Transverse colon (tissue), 4 donors: ENCODE measurements at regions not wholly inside any gene's neighbourhood (a gene's known extent, or its start where the extent isn't known, plus 50 kb on each side); places are given as distances from the start of the nearest gene placed in this dataset.
A peak's percentile ranks its signal among the peaks of the same experiment; 100 is the strongest.

Source experiments
- DNase-seq: peaks from one replicate; pipeline ENCODE4 v3.0.0-alpha.2; 2019
- H3K27ac ChIP-seq, 4 donors: fragments of 200-600 bp; sonication (generic); 2 replicates each; pipeline ENCODE4 v1.5.1; 2016 to 2018; ENCODE audit warnings: inconsistent platforms in 4 of 4
- H3K27me3 ChIP-seq: fragments of 200-600 bp; sonication (generic); 2 replicates; pipeline ENCODE4 v1.5.1; 2017; ENCODE audit warnings: inconsistent platforms
- H3K36me3 ChIP-seq, 4 donors: fragments of 200-600 bp; sonication (generic); 2 replicates each; pipeline ENCODE4 v1.5.1; 2017 to 2019; ENCODE audit warnings: inconsistent platforms in 4 of 4
- H3K4me1 ChIP-seq, 4 donors: fragments of 200-600 bp; sonication (generic); 2 replicates each; pipeline ENCODE4 v1.5.1; 2017 to 2020; ENCODE audit warnings: inconsistent platforms in 4 of 4
- H3K4me3 ChIP-seq, 4 donors: fragments of 200-600 bp; sonication (generic); 1 replicate in 1 of 4; 2 replicates in 3 of 4; pipeline versions ENCODE4 v1.5.1 to v1.6.1; 2017 to 2019; ENCODE audit warnings: inconsistent platforms in 4 of 4
- H3K9me3 ChIP-seq, 2 donors: fragments of 200-600 bp; sonication (generic); 2 replicates each; pipeline ENCODE4 v1.5.1; 2017 to 2019; ENCODE audit warnings: inconsistent platforms in 2 of 2
- EP300 ChIP-seq: sonication (generic); formaldehyde crosslinking; IDR thresholded peaks from one replicate; pipeline ENCODE4 v1.6.1; 2017; ENCODE audit warnings: antibody characterized with exemption, low read depth
- POLR2A ChIP-seq: fragments of 450-650 bp; IDR thresholded peaks from one replicate; pipeline ENCODE4 v1.6.1; 2016; ENCODE audit warnings: antibody characterized with exemption, mild to moderate bottlenecking, moderate library complexity
- POLR2AphosphoS5 ChIP-seq, 3 donors: sonication (generic); formaldehyde crosslinking; IDR thresholded peaks; one replicate each; pipeline ENCODE4 v1.6.1; 2016; ENCODE audit warnings: antibody characterized with exemption in 3 of 3
- WGBS, 2 donors: methylation state at CpG; one replicate each; pipeline ENCODE4 v1.1.5; 2018; ENCODE audit warnings: low coverage in 1 of 2; 5-methylcytosine and 5-hydroxymethylcytosine counted together
- in situ Hi-C, 4 donors: fragments of 200-750 bp; cut with MboI; loops; one replicate each; pipeline versions ENCODE4 v1.15.0 to v1.15.1; 2017; ENCODE audit warnings: low sequenced_read_pairs in 3 of 4, low pct_ligation_motif_present in 1 of 4, low pct_unique_long_range_greater_than_20kb in 1 of 4
- intact Hi-C: fragments of 100-400 bp; cut with DNase I; formaldehyde crosslinking; loops from one replicate; pipeline ENCODE4 v1.15.1; 2023; ENCODE audit warnings: low total_unique reads
- TF ChIP-seq, protein P1 (sequence below), 5 experiments: fragments of 200-600 bp in 3 of 5; fragments of 450-650 bp in 2 of 5; sonication (generic) in 3 of 5; IDR thresholded peaks; 1 replicate in 2 of 5; 2 replicates in 3 of 5; pipeline ENCODE4 v1.5.1; 2016 to 2017; ENCODE audit warnings: antibody characterized with exemption in 5 of 5, inconsistent platforms in 3 of 5, mild to moderate bottlenecking in 2 of 5, moderate library complexity in 1 of 5

- Histone ChIP-seq H3K27me3 (peaks cover 46% of the 10 kb centered on the region), H3K4me3 (peak overlapping the region in 1 of 4 donors; percentile 51), H3K9me3 (no peaks in the 10 kb centered on the region), H3K4me1 (peaks cover 0 to 10% (median 9%) of the 10 kb centered on the region in 4 donors), H3K36me3 (no peaks in the 10 kb centered on the region), H3K27ac (no peak overlapping the region)
- intact Hi-C loops, result loop anchor here (10.0 kb wide), 1 partner anchor 874 kb away; no protein-coding TSS in a partner anchor
- in situ Hi-C loops, result loop anchor here in 3 of 4 donors (25.0 kb wide), 3 partner anchors 571 to 871 kb away; partner anchors contain the start of gene MYCN (in 2 of the 3)
- no peak for DNase-seq
- TF ChIP-seq POLR2A, result no peak
- TF ChIP-seq, protein P1, sequence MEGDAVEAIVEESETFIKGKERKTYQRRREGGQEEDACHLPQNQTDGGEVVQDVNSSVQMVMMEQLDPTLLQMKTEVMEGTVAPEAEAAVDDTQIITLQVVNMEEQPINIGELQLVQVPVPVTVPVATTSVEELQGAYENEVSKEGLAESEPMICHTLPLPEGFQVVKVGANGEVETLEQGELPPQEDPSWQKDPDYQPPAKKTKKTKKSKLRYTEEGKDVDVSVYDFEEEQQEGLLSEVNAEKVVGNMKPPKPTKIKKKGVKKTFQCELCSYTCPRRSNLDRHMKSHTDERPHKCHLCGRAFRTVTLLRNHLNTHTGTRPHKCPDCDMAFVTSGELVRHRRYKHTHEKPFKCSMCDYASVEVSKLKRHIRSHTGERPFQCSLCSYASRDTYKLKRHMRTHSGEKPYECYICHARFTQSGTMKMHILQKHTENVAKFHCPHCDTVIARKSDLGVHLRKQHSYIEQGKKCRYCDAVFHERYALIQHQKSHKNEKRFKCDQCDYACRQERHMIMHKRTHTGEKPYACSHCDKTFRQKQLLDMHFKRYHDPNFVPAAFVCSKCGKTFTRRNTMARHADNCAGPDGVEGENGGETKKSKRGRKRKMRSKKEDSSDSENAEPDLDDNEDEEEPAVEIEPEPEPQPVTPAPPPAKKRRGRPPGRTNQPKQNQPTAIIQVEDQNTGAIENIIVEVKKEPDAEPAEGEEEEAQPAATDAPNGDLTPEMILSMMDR (IDR thresholded peaks at IDR 0.05), result peak in 1 of 5 experiments; percentile 1
- WGBS, 2 donors, result 22% methylated on average over 12 of the region's 12 CpGs; no CpG with 5 or more reads in 1 of the 2 donors
Observed at GRCh38 chr2:16508490-16508851, 157.2 kb downstream of the CYRIA start.

DNA sequence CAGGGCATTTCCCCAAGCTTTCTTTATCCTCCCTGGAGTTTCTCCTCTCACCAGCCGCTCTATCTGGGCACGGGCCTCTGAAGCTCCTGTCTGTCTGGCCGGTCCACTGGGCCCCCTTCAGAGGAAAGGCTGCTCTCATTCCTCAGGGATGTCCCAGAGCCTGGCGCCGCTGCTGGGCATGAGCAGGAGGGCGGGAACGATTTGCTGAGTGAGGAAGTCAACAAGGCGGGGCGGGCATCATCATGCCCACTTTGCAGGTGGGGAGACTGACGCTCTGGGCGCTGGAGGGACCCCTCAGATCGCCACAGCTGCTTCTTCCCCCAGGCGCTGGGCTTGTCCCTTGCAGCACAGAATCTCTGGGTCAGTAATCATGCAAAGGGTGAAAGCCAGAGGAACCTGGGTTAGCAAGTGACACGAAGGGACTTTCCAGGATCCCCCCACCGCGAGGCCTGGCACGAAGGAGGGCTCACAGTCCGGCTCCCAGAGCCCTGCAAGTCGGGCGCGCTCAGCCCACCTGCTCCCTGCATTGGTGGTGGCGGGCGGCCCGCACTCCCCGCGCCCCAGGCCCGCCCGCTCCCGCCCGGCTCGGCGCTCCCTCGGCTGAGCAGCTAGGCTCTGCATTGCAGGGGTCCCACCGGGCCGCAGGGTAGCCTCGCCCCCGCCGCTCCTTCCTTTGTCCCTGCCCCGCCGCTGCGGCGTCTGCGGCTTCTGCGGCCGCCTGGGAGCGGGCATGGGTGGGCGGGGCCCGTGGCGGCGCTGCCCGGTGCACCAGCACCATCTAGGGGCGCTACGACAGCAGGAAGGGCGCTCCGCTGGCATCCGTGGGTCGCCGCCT is 157.8 kb downstream of the CYRIA start:
- peak; percentile 43 for DNase-seq
- H3K9me3 ChIP-seq, result no peaks in the 10 kb centered on the region
- TF ChIP-seq, protein P1 (IDR thresholded peaks at IDR 0.05), result peak; percentile 36 to 74 (median 65)
- no peak for TF ChIP-seq POLR2AphosphoS5 (IDR thresholded peaks at IDR 0.05)
- H3K27me3 ChIP-seq, result peaks cover 43% of the 10 kb centered on the region
- intact Hi-C loops, result loop anchor here (10.0 kb wide), 1 partner anchor 873 kb away; no protein-coding TSS in a partner anchor
- in situ Hi-C loops, result loop anchor here in 3 of 4 donors (25.0 kb wide), 3 partner anchors 571 to 871 kb away; partner anchors contain the start of gene MYCN (in 2 of the 3)
- WGBS, 2 donors, result 17 to 60% methylated on average over 9 to 26 of the region's 58 CpGs
- peak overlapping the region; percentile 23 to 51 (median 30) for H3K4me3 ChIP-seq
- H3K27ac ChIP-seq, result no peak overlapping the region
- peaks cover 0 to 10% (median 9%) of the 10 kb centered on the region in 4 donors for H3K4me1 ChIP-seq
- H3K36me3 ChIP-seq, result no peaks in the 10 kb centered on the region

- peaks cover 41% of the 10 kb centered on the region for H3K27me3 ChIP-seq
- H3K4me1 ChIP-seq, result peaks cover 0 to 10% (median 9%) of the 10 kb centered on the region in 4 donors
- no peak overlapping the region for H3K27ac ChIP-seq
- in situ Hi-C loops (loop anchor here in 3 of 4 donors (25.0 kb wide), 3 partner anchors 569 to 869 kb away; partner anchors contain the start of gene MYCN (in 2 of the 3)), intact Hi-C loops (loop anchor here (10.0 kb wide), 1 partner anchor 872 kb away; no protein-coding TSS in a partner anchor)
- DNase-seq, result no peak
- 24% methylated on average over 2 of the region's 2 CpGs; no CpG with 5 or more reads in 1 of the 2 donors for WGBS, 2 donors
- H3K36me3 ChIP-seq, result no peaks in the 10 kb centered on the region
- TF ChIP-seq, protein P1 (IDR thresholded peaks at IDR 0.05), result no peak
- no peak for TF ChIP-seq POLR2AphosphoS5 (IDR thresholded peaks at IDR 0.05)
- TF ChIP-seq EP300, result no peak
- TF ChIP-seq POLR2A, result no peak
- H3K9me3 ChIP-seq, result no peaks in the 10 kb centered on the region
- H3K4me3 ChIP-seq, result no peak overlapping the region
Observed at GRCh38 chr2:16506366-16506765, 159.3 kb downstream of the CYRIA start.
